GM10266 (cell line): ENCODE measurements at regions not wholly inside any gene's neighbourhood (a gene's known extent, or its start where the extent isn't known, plus 50 kb on each side); places are given as distances from the start of the nearest gene placed in this dataset.
"Not testable (repeated sequence)": the region's sequence is repeated elsewhere in the genome, so short reads cannot be mapped to it uniquely, and the experiment has no call there.

ENCODE experiments used
- DNase-seq: peaks from one replicate; pipeline ENCODE4 v3.0.0; 2012; ENCODE audit errors: extremely low spot score
- CTCF ChIP-seq: IDR thresholded peaks from 2 replicates; pipeline ENCODE4 v1.5.1; 2012; ENCODE audit warnings: mild to moderate bottlenecking, low read depth; ENCODE audit not compliant: control insufficient read depth, insufficient read depth; ENCODE audit errors: missing control alignments

GRCh38 chr12:59298296-59298695, 297.5 kb upstream of the SLC16A7 start:
- no peak for TF ChIP-seq CTCF
- no peak for DNase-seq

GRCh38 chr12:59294221-59294620, 301.6 kb upstream of the SLC16A7 start:
- no peak for DNase-seq
- TF ChIP-seq CTCF, result no peak

DNA sequence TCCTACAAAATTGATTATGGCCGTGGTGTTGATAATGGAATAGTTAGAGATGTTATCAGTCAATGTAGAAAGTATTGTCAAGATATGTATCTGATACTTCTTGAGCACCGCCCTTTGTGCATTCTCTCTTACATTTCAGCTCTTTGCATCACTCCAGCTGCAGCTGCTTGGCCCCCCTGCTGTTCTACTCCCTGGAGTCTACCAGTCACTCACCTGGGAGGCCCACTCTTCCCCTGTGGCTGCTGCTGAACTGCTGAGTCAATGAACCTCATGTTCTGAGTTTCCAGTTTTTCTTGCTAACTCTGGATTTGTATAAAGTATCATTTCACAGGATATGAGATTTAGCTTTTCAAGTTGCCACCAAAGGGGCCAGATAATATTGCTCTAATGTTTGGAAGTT, 312.8 kb upstream of the SLC16A7 start:
- DNase-seq, result no peak
- no peak for TF ChIP-seq CTCF

DNA sequence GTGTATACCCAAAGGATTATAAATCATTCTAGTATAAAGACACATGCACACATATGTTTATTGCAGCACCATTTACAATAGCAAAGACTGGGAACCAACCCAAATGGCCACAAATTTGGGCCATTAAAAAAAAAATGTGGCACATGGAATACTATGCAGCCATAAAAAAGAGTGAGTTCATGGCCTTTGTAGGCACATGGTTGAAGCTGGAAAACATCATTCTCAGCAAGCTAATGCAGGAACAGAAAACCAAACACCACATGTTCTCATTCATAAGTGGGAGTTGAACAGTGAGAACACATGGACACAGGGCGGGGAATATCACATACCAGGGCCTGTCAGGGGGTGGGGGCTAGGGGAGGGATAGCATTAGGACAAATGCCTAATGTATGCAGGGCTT, 322.3 kb upstream of the SLC16A7 start:
- not testable (repeated sequence) for DNase-seq

- DNase-seq, result no peak
- no peak for TF ChIP-seq CTCF
Measured at GRCh38 chr12:59268295-59268809, 327.5 kb upstream of the SLC16A7 start.

- TF ChIP-seq CTCF, result no peak
- DNase-seq, result no peak
Measured at GRCh38 chr12:59260202-59260601, 335.6 kb upstream of the SLC16A7 start.

GRCh38 chr12:59252731-59253130, 332.4 kb upstream of the LRIG3 start:
- TF ChIP-seq CTCF, result no peak
- no peak for DNase-seq

DNA sequence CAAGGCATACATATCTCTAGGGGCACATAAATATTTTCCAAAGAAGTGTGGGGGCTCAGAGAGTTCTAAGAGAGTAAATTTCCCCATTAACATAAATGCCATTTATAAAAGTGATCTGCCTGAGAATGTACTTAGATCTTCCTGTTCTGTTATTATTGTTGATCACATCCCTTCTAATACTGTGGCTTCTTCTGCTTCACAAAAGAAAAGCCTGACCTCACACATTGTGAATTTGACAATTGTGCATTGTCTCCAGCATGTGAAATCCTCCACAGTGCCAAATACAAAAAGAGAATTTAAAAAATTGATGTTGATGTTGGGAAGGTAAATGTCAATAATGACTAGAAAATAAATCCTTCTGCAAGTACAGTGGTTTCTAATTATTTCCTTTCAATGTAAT, 330.5 kb upstream of the LRIG3 start:
- TF ChIP-seq CTCF, result no peak
- DNase-seq, result no peak
